Thyroid gland (tissue), 4 donors: ENCODE measurements at regions not wholly inside any gene's neighbourhood (a gene's known extent, or its start where the extent isn't known, plus 50 kb on each side); places are given as distances from the start of the nearest gene placed in this dataset.

Source experiments
- CTCF ChIP-seq, 6 experiments: fragments of 200-600 bp in 3 of 6; fragments of 450-650 bp in 3 of 6; sonication (generic) in 3 of 6; IDR thresholded peaks; one replicate each; pipeline ENCODE4 v1.5.1; 2016 to 2019; ENCODE audit warnings: antibody characterized with exemption in 6 of 6, mild to moderate bottlenecking in 2 of 6, inconsistent platforms in 1 of 6, moderate library complexity in 1 of 6
- POLR2A ChIP-seq, 2 donors: fragments of 450-650 bp; IDR thresholded peaks; one replicate each; pipeline ENCODE4 v1.6.1; 2017; ENCODE audit warnings: antibody characterized with exemption in 2 of 2, mild to moderate bottlenecking in 2 of 2, moderate library complexity in 1 of 2

- no peak for TF ChIP-seq CTCF (IDR thresholded peaks at IDR 0.05)
- no peak for TF ChIP-seq POLR2A (IDR thresholded peaks at IDR 0.05)
Observed at GRCh38 chr6:21679761-21680265, 86.3 kb downstream of the SOX4 start.
